ENCODE measurements at regions not wholly inside any gene's neighbourhood (a gene's known extent, or its start where the extent isn't known, plus 50 kb on each side); places are given as distances from the start of the nearest gene placed in this dataset.

- Histone ChIP-seq H3K36me3 (no peaks in the 10 kb centered on the region), H3K9me3 (no peaks in the 10 kb centered on the region), H3K4me1 (no peaks in the 10 kb centered on the region), H3K27ac (no peak overlapping the region), H3K4me3 (no peak overlapping the region), H3K27me3 (no peaks in the 10 kb centered on the region)
- DNase-seq (ENCODE audit: low spot score in 2 of 2) = no peak
- TF ChIP-seq CTCF (IDR thresholded peaks at IDR 0.05) = no peak
- intact Hi-C loops (cut with DNase I) = no loop called here
These were observed 531.8 kb downstream of the EPHB1 start for GRCh38 chr3:135326851-135327250.

GRCh38 chr3:135328036-135328435 is 533.0 kb downstream of the EPHB1 start:
- TF ChIP-seq CTCF (IDR thresholded peaks at IDR 0.05) = no peak
- no peak for DNase-seq (ENCODE audit: low spot score in 2 of 2)
- H3K36me3 ChIP-seq = no peaks in the 10 kb centered on the region
- no peaks in the 10 kb centered on the region for H3K4me1 ChIP-seq
- no peaks in the 10 kb centered on the region for H3K27me3 ChIP-seq
- no peaks in the 10 kb centered on the region for H3K9me3 ChIP-seq
- H3K4me3 ChIP-seq = no peak overlapping the region
- no peak overlapping the region for H3K27ac ChIP-seq
- intact Hi-C loops (cut with DNase I) = no loop called here

GRCh38 chr3:135329479-135329878 is 534.4 kb downstream of the EPHB1 start:
- intact Hi-C loops (cut with DNase I) = no loop called here
- no peak for TF ChIP-seq CTCF (IDR thresholded peaks at IDR 0.05)
- no peaks in the 10 kb centered on the region for H3K4me1 ChIP-seq
- H3K36me3 ChIP-seq = no peaks in the 10 kb centered on the region
- no peak for DNase-seq (ENCODE audit: low spot score in 2 of 2)
- H3K4me3 ChIP-seq = no peak overlapping the region
- H3K9me3 ChIP-seq = no peaks in the 10 kb centered on the region
- H3K27ac ChIP-seq = no peak overlapping the region
- H3K27me3 ChIP-seq = no peaks in the 10 kb centered on the region

GRCh38 chr3:135337192-135337591 is 542.1 kb downstream of the EPHB1 start:
- Histone ChIP-seq H3K4me3 (no peak overlapping the region), H3K4me1 (no peaks in the 10 kb centered on the region), H3K27ac (no peak overlapping the region), H3K27me3 (no peaks in the 10 kb centered on the region), H3K9me3 (no peaks in the 10 kb centered on the region), H3K36me3 (no peaks in the 10 kb centered on the region)
- no peak for TF ChIP-seq CTCF (IDR thresholded peaks at IDR 0.05)
- intact Hi-C loops (cut with DNase I) = no loop called here
- DNase-seq (ENCODE audit: low spot score in 2 of 2) = no peak

- H3K27ac ChIP-seq = no peak overlapping the region
- H3K27me3 ChIP-seq = no peaks in the 10 kb centered on the region
- H3K4me1 ChIP-seq = no peaks in the 10 kb centered on the region
- H3K36me3 ChIP-seq = no peaks in the 10 kb centered on the region
- intact Hi-C loops (cut with DNase I) = no loop called here
- H3K4me3 ChIP-seq = no peak overlapping the region
- H3K9me3 ChIP-seq = no peaks in the 10 kb centered on the region
- no peak for TF ChIP-seq CTCF (IDR thresholded peaks at IDR 0.05)
- DNase-seq (ENCODE audit: low spot score in 2 of 2) = no peak
These were observed 553.6 kb downstream of the EPHB1 start for GRCh38 chr3:135348690-135349089.

- no peak overlapping the region for H3K4me3 ChIP-seq
- H3K27me3 ChIP-seq = no peaks in the 10 kb centered on the region
- intact Hi-C loops (cut with DNase I) = no loop called here
- DNase-seq (ENCODE audit: low spot score in 2 of 2) = no peak
- no peak overlapping the region for H3K27ac ChIP-seq
- no peaks in the 10 kb centered on the region for H3K9me3 ChIP-seq
- TF ChIP-seq CTCF (IDR thresholded peaks at IDR 0.05) = no peak
- H3K36me3 ChIP-seq = no peaks in the 10 kb centered on the region
- no peaks in the 10 kb centered on the region for H3K4me1 ChIP-seq
These were observed 554.3 kb downstream of the EPHB1 start for GRCh38 chr3:135349254-135349948.

Measured in ascending aorta (tissue), 2 donors.